Heart right ventricle (tissue), 16 donors: ENCODE measurements at regions not wholly inside any gene's neighbourhood (a gene's known extent, or its start where the extent isn't known, plus 50 kb on each side); places are given as distances from the start of the nearest gene placed in this dataset.

Experiments
- ATAC-seq, 8 donors: fragments of 200-7000 bp; cut with Tn5 transposase; one replicate each; pipeline ENCODE4 v1.9.1; 2020; ENCODE audit warnings: mild to moderate bottlenecking in 8 of 8, moderate library complexity in 8 of 8, moderate number of reproducible peaks in 1 of 8
- DNase-seq, 2 donors: peaks; one replicate each; pipeline ENCODE4 v3.0.0-alpha.2; 2020
- H3K27ac ChIP-seq, 10 donors: fragments of 200-600 bp; sonication (generic) in 2 of 10; one replicate each; pipeline versions ENCODE4 v1.5.0 to v1.8.0; 2020 to 2022; ENCODE audit warnings: mild to moderate bottlenecking in 3 of 10
- H3K27me3 ChIP-seq, 7 donors: fragments of 200-600 bp; one replicate each; pipeline ENCODE4 v1.8.0; 2021 to 2022; ENCODE audit warnings: mild to moderate bottlenecking in 2 of 7
- H3K36me3 ChIP-seq, 9 donors: fragments of 200-600 bp; sonication (generic) in 1 of 9; one replicate each; pipeline versions ENCODE4 v1.5.0 to v1.8.0; 2020 to 2022; ENCODE audit warnings: mild to moderate bottlenecking in 2 of 9
- H3K4me1 ChIP-seq, 9 donors: fragments of 200-600 bp; sonication (generic) in 1 of 9; one replicate each; pipeline versions ENCODE4 v1.5.0 to v1.8.0; 2020 to 2022; ENCODE audit warnings: mild to moderate bottlenecking in 4 of 9
- H3K4me3 ChIP-seq, 10 donors: fragments of 200-600 bp; sonication (generic) in 2 of 10; one replicate each; pipeline versions ENCODE4 v1.5.0 to v1.8.0; 2020 to 2022; ENCODE audit warnings: mild to moderate bottlenecking in 7 of 10, moderate library complexity in 2 of 10
- H3K9me3 ChIP-seq, 11 donors: fragments of 200-600 bp in 10 of 11; sonication (generic) in 2 of 11; one replicate each; pipeline versions ENCODE4 v1.5.0 to v1.8.0; 2013 to 2022; ENCODE audit warnings: mild to moderate bottlenecking in 2 of 11, control low read depth in 1 of 11, moderate library complexity in 1 of 11
- CTCF ChIP-seq, 9 donors: fragments of 200-600 bp; sonication (generic) in 2 of 9; IDR thresholded peaks; one replicate each; pipeline versions ENCODE4 v1.5.0 to v1.8.0; 2021 to 2022; ENCODE audit warnings: antibody characterized with exemption in 9 of 9, mild to moderate bottlenecking in 5 of 9, moderate library complexity in 1 of 9
- WGBS, 2 donors: extraction: QIAGEN DNeasy Blood & Tissue Kit; methylation state at CpG; one replicate each; pipeline ENCODE4 v1.1.7; 2013; ENCODE audit warnings: inconsistent platforms in 1 of 2; 5-methylcytosine and 5-hydroxymethylcytosine counted together
- intact Hi-C, 10 donors: fragments of 100-400 bp; cut with DNase I; formaldehyde crosslinking; loops; one replicate each; pipeline versions ENCODE4 v1.11.1 to v1.14.2; 2022
- donor health status: Arrhythmogenic right ventricular cardiomyopathy.
- donor health status: ischemic (EF 13 %, LVEDD 7.1; RV severe dilation, severe dysfunction).
- donor health status: healthy with polysubstance abuse.
- donor health status: DM: no; HTN: yes; CAD: no.
- donor health status: DM: no; HTN: no; CAD: no.
- donor health status: ischemic (EF 25% LVEDD 6.9; RV normal size, moderate dysfunction).
- donor health status: ischemic (EF 25% LVEDD 5.7; RV mildly dilated, moderate dysfunction).
- donor health status: healthy.
- donor health status: DM: yes; HTN: yes; CAD: no.
- donor health status: Ischemic cardiomyopathy.
- donor health status: ischemic (EF 35%, LVEDD 5.7; RV mildly dilated, moderate dysfunction).
- donor health status: nonischemic (EF 11% LVEDD 7.7; RV severe dilation, severe dysfunction).
- donor health status: DM: yes; HTN: yes; CAD: no.
- donor health status: PGD.
- donor health status: ischemic (EF 29% LVEDD 5.4; RV normal size, mild dysfunction).
- donor health status: nonischemic (EF 23%, LVEDD 6.1; RV moderate dilation, normal function).

GRCh38 chr10:123463181-123463580, 203.0 kb upstream of the GPR26 start:
- intact Hi-C loops: no loop called here
- WGBS, 2 donors: 47 to 79% methylated on average over 3 of the region's 3 CpGs
- H3K27ac ChIP-seq: no peak overlapping the region
- peaks cover 0 to 9% (median 5%) of the 10 kb centered on the region in 7 donors for H3K27me3 ChIP-seq
- peaks cover 0 to 8% (median 0%) of the 10 kb centered on the region in 9 donors for H3K4me1 ChIP-seq
- no peaks in the 10 kb centered on the region for H3K36me3 ChIP-seq
- H3K9me3 ChIP-seq: no peaks in the 10 kb centered on the region
- no peak overlapping the region for H3K4me3 ChIP-seq
- DNase-seq: no peak
- TF ChIP-seq CTCF (IDR thresholded peaks at IDR 0.05): no peak
- no peak for ATAC-seq

- intact Hi-C loops: no loop called here
- H3K27me3 ChIP-seq: peaks cover 0 to 7% (median 3%) of the 10 kb centered on the region in 7 donors
- no peaks in the 10 kb centered on the region for H3K9me3 ChIP-seq
- peaks cover 0 to 8% (median 0%) of the 10 kb centered on the region in 9 donors for H3K4me1 ChIP-seq
- no peak for DNase-seq
- no peak overlapping the region for H3K27ac ChIP-seq
- ATAC-seq: peak in 1 of 8 donors; percentile 11
- H3K36me3 ChIP-seq: no peaks in the 10 kb centered on the region
- no peak overlapping the region for H3K4me3 ChIP-seq
- TF ChIP-seq CTCF (IDR thresholded peaks at IDR 0.05): no peak
- 84 to 86% methylated on average over 10 of the region's 10 CpGs for WGBS, 2 donors
Observed at GRCh38 chr10:123463698-123464097, 202.5 kb upstream of the GPR26 start.

GRCh38 chr10:123464430-123465323, 201.5 kb upstream of the GPR26 start:
- no peak overlapping the region for H3K27ac ChIP-seq
- TF ChIP-seq CTCF (IDR thresholded peaks at IDR 0.05): no peak
- intact Hi-C loops: no loop called here

GRCh38 chr10:123470336-123470921, 195.7 kb upstream of the GPR26 start:
- no peaks in the 10 kb centered on the region for H3K4me1 ChIP-seq
- no peak for ATAC-seq
- no peak for TF ChIP-seq CTCF (IDR thresholded peaks at IDR 0.05)
- H3K27ac ChIP-seq: no peak overlapping the region
- H3K36me3 ChIP-seq: no peaks in the 10 kb centered on the region
- intact Hi-C loops: no loop called here
- WGBS, 2 donors: 74% methylated on average over 7 of the region's 7 CpGs
- no peak overlapping the region for H3K4me3 ChIP-seq
- H3K27me3 ChIP-seq: peaks cover 0 to 22% (median 3%) of the 10 kb centered on the region in 7 donors
- no peaks in the 10 kb centered on the region for H3K9me3 ChIP-seq
- no peak for DNase-seq

More at GRCh38 chr10:123464430-123465323, 201.5 kb upstream of the GPR26 start:
- ATAC-seq (no peak), DNase-seq (no peak)
- no peak overlapping the region for H3K4me3 ChIP-seq
- WGBS, 2 donors: 58 to 63% methylated on average over 3 of the region's 3 CpGs
- peaks cover 0 to 8% (median 0%) of the 10 kb centered on the region in 9 donors for H3K4me1 ChIP-seq
- no peaks in the 10 kb centered on the region for H3K9me3 ChIP-seq
- H3K27me3 ChIP-seq: peaks cover 0 to 5% (median 0%) of the 10 kb centered on the region in 7 donors
- no peaks in the 10 kb centered on the region for H3K36me3 ChIP-seq
